Psoas muscle (tissue), 7 donors: ENCODE measurements at regions not wholly inside any gene's neighbourhood (a gene's known extent, or its start where the extent isn't known, plus 50 kb on each side); places are given as distances from the start of the nearest gene placed in this dataset.

Experiments used
- ATAC-seq, 4 donors: fragments of 200-7000 bp; cut with Tn5 transposase; one replicate each; pipeline ENCODE4 v1.9.1; 2020; ENCODE audit warnings: moderate library complexity in 3 of 4, mild to moderate bottlenecking in 2 of 4
- DNase-seq, 2 donors: peaks; one replicate each; pipeline ENCODE4 v3.0.0-alpha.2; 2020
- H3K27ac ChIP-seq: fragments of 200-600 bp; one replicate; pipeline ENCODE4 v1.8.0; 2022
- H3K27me3 ChIP-seq, 3 donors: fragments of 200-600 bp in 1 of 3; one replicate each; pipeline versions ENCODE4 v1.6.1 to v1.8.0; 2013 to 2022; ENCODE audit warnings: low read length in 2 of 3, mild to moderate bottlenecking in 2 of 3, moderate library complexity in 1 of 3; ENCODE audit not compliant: insufficient read depth in 3 of 3
- H3K36me3 ChIP-seq, 2 donors: fragments of 200-600 bp in 1 of 2; one replicate each; pipeline versions ENCODE4 v1.6.1 to v1.8.0; 2013 to 2022; ENCODE audit warnings: low read depth in 1 of 2, mild to moderate bottlenecking in 1 of 2, moderate library complexity in 1 of 2; ENCODE audit not compliant: insufficient read depth in 1 of 2
- H3K4me1 ChIP-seq: fragments of 200-600 bp; one replicate; pipeline ENCODE4 v1.8.0; 2022
- H3K4me3 ChIP-seq: fragments of 200-600 bp; one replicate; pipeline ENCODE4 v1.8.0; 2022; ENCODE audit warnings: mild to moderate bottlenecking
- H3K9me3 ChIP-seq: fragments of 200-600 bp; one replicate; pipeline ENCODE4 v1.8.0; 2022
- CTCF ChIP-seq: fragments of 200-600 bp; IDR thresholded peaks from one replicate; pipeline ENCODE4 v1.8.0; 2022; ENCODE audit warnings: antibody characterized with exemption
- WGBS, 3 donors: extraction: QIAGEN DNeasy Blood & Tissue Kit; methylation state at CpG; one replicate each; pipeline versions ENCODE4 v1.1.6 to v1.1.7; 2013; 5-methylcytosine and 5-hydroxymethylcytosine counted together
- intact Hi-C, 2 donors: fragments of 100-400 bp; cut with DNase I; formaldehyde crosslinking; loops; one replicate each; pipeline versions ENCODE4 v1.11.0 to v1.14.2; 2022
- donor health status: healthy with polysubstance abuse.
- donor health status: DM: no; HTN: no; CAD: no; lungs with moderate emphysema.
- donor health status: Bipolar disorder and iron deficiency.
- donor health status: healthy.
- donor health status: DM: yes; HTN: yes; CAD: no.
- donor health status: DM: no; HTN: no; CAD: no.
- donor health status: DM: yes; HTN: yes; CAD: no.

DNA sequence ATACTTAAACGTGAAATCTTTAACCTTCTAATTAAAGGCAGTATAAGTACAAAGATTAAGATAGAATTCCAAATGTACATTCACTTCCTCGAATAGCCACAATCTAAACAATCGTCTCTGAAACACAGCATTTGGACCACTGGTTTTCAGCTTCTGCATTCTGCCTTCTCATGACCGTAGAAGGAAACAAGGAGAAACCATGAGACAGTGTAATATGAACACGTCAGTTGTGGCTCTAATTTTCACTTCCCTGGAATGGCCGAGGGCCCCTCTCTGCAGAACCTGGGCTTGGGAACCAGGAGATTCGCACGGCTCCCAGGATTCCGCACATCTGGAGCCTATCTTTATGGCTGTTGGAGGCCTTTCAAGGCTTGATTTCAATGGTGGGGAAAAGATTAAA is 189.3 kb downstream of the KLF6 start:
- no peak for ATAC-seq
- Histone ChIP-seq H3K4me3 (no peak overlapping the region), H3K9me3 (no peaks in the 10 kb centered on the region), H3K27me3 (no peaks in the 10 kb centered on the region), H3K36me3 (no peaks in the 10 kb centered on the region), H3K4me1 (no peaks in the 10 kb centered on the region), H3K27ac (no peak overlapping the region)
- WGBS, 3 donors: 79 to 89% (median 83%) methylated on average over 9 of the region's 9 CpGs
- intact Hi-C loops: no loop called here
- DNase-seq: no peak
- TF ChIP-seq CTCF: no peak

DNA sequence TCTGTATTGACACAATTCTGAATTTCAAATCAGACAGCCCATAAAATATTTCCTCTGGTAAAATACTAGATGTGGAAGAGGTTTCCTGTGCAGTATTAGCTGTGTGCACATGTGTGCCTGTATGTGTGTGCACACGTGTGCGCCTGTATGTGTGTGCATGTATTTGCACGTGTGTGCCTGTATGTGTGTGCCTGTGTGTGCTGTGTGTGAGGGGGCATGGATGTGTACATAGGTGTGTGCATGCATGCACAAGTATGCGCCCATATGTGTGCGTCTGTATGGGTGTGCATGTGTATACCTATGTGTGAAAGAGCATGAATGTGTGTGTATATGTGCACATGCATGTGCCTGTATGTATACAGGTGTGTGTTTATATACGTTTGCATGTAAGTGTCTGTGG is 191.4 kb downstream of the KLF6 start:
- TF ChIP-seq CTCF: no peak
- H3K9me3 ChIP-seq: no peaks in the 10 kb centered on the region

DNA sequence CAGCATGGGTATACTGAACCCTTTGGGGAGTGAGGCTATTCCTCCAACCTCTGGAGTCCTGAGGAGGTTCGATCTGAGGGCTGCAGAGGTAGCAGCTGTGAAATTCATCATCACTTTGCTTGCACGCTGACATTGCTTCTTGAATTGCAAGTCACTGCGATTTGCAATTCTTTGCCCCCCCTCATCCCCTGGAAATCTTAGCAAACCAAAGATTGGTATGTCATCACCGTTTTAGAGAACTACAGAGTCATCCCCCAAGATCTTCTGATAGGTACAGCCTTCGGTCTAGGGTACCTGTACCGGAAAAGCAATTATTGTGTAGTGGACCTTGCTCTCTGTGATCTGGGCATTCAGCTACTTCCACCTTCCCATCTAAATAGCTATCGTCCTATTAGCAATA is 192.6 kb downstream of the KLF6 start:
- Histone ChIP-seq H3K4me3 (no peak overlapping the region), H3K27me3 (no peaks in the 10 kb centered on the region), H3K36me3 (no peaks in the 10 kb centered on the region), H3K27ac (no peak overlapping the region), H3K4me1 (no peaks in the 10 kb centered on the region), H3K9me3 (no peaks in the 10 kb centered on the region)
- TF ChIP-seq CTCF: no peak
- ATAC-seq (no peak), DNase-seq (no peak)
- WGBS, 3 donors: 74 to 76% (median 75%) methylated on average over 7 of the region's 7 CpGs
- intact Hi-C loops: no loop called here

More for the DNA sequence above, 191.4 kb downstream of the KLF6 start:
- H3K27ac ChIP-seq: no peak overlapping the region
- no peak overlapping the region for H3K4me3 ChIP-seq
- intact Hi-C loops: no loop called here
- no peaks in the 10 kb centered on the region for H3K4me1 ChIP-seq
- no peaks in the 10 kb centered on the region for H3K36me3 ChIP-seq
- no peaks in the 10 kb centered on the region for H3K27me3 ChIP-seq
- DNase-seq (no peak), ATAC-seq (no peak)
- 94 to 96% (median 94%) methylated on average over 6 of the region's 6 CpGs for WGBS, 3 donors

- ATAC-seq: no peak
- no peak for TF ChIP-seq CTCF
- H3K27me3 ChIP-seq: no peaks in the 10 kb centered on the region
- H3K4me1 ChIP-seq: no peaks in the 10 kb centered on the region
- no peaks in the 10 kb centered on the region for H3K9me3 ChIP-seq
- H3K36me3 ChIP-seq: no peaks in the 10 kb centered on the region
- DNase-seq: no peak
- 81 to 82% (median 81%) methylated on average over 7 of the region's 7 CpGs for WGBS, 3 donors
- H3K4me3 ChIP-seq: no peak overlapping the region
- intact Hi-C loops: no loop called here
- no peak overlapping the region for H3K27ac ChIP-seq
Observed at GRCh38 chr10:3588816-3589215, 196.2 kb downstream of the KLF6 start.

DNA sequence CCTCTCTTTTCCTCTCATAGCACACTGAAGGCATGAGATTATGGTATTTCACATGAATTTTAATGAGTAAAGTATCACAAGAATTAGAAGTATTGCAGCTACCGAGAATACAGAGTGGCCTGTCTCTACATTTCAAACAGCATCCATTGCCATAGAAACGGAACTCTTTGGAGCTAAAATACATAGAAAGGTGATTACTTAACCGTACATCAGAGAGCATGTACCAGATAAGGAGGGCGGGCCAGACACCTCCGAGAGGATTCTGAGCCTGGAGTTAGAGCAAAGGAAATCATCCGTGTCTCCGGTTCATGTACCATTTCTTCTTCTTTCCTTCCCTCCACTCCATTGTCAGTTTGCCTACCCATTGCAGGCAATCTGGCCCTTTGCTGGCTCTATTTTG is 196.7 kb downstream of the KLF6 start:
- no peak overlapping the region for H3K27ac ChIP-seq
- DNase-seq (no peak), ATAC-seq (no peak)
- WGBS, 3 donors: 93 to 96% (median 94%) methylated on average over 7 of the region's 7 CpGs
- no peak overlapping the region for H3K4me3 ChIP-seq
- H3K36me3 ChIP-seq: no peaks in the 10 kb centered on the region
- intact Hi-C loops: no loop called here
- H3K27me3 ChIP-seq: no peaks in the 10 kb centered on the region
- H3K4me1 ChIP-seq: no peaks in the 10 kb centered on the region
- H3K9me3 ChIP-seq: no peaks in the 10 kb centered on the region
- no peak for TF ChIP-seq CTCF
